GDM1 (cell line): ENCODE measurements at regions not wholly inside any gene's neighbourhood (a gene's known extent, or its start where the extent isn't known, plus 50 kb on each side); places are given as distances from the start of the nearest gene placed in this dataset.

Experiments
- DNase-seq: peaks from one replicate; lab custom pipeline; 2025; lab: John Stamatoyannopoulos, UW

GRCh38 chr10:44781131-44781530, 130.0 kb upstream of the TMEM72 start:
- DNase-seq = no peak

- no peak for DNase-seq
Measured at GRCh38 chr10:44786286-44786850, 124.8 kb upstream of the TMEM72 start.

- DNase-seq = no peak
Measured at GRCh38 chr10:44787480-44788075, 123.6 kb upstream of the TMEM72 start.

- DNase-seq = no peak
Measured at GRCh38 chr10:44788147-44789129, 122.7 kb upstream of the TMEM72 start.

- no peak for DNase-seq
Measured at GRCh38 chr10:44792119-44792775, 118.9 kb upstream of the TMEM72 start.

GRCh38 chr10:44799966-44800365, 111.2 kb upstream of the TMEM72 start:
- no peak for DNase-seq

- DNase-seq = no peak
Measured at GRCh38 chr10:44801383-44802327, 109.5 kb upstream of the TMEM72 start.

- no peak for DNase-seq
Measured at GRCh38 chr10:44803862-44804261, 107.3 kb upstream of the TMEM72 start.

GRCh38 chr10:44804661-44805060, 106.5 kb upstream of the TMEM72 start:
- no peak for DNase-seq

- DNase-seq = no peak
Measured at GRCh38 chr10:44805466-44806210, 105.5 kb upstream of the TMEM72 start.

- no peak for DNase-seq
Measured at GRCh38 chr10:44806950-44807349, 104.2 kb upstream of the TMEM72 start.

- DNase-seq = no peak
Measured at GRCh38 chr10:44807451-44807850, 103.7 kb upstream of the TMEM72 start.

GRCh38 chr10:44809647-44810046, 101.5 kb upstream of the TMEM72 start:
- no peak for DNase-seq

- DNase-seq = no peak
Measured at GRCh38 chr10:44811072-44811471, 100.1 kb upstream of the TMEM72 start.

GRCh38 chr10:44813201-44813600, 97.9 kb upstream of the TMEM72 start:
- no peak for DNase-seq

GRCh38 chr10:44814929-44815328, 96.2 kb upstream of the TMEM72 start:
- DNase-seq = no peak

GRCh38 chr10:44818041-44818649, 93.0 kb upstream of the TMEM72 start:
- no peak for DNase-seq

GRCh38 chr10:44818701-44819127, 92.4 kb upstream of the TMEM72 start:
- DNase-seq = no peak

GRCh38 chr10:44820094-44820493, 91.0 kb upstream of the TMEM72 start:
- DNase-seq = no peak

- DNase-seq = no peak
Measured at GRCh38 chr10:44821290-44821689, 89.8 kb upstream of the TMEM72 start.
